Mammary epithelial cell (primary cell): ENCODE measurements at regions not wholly inside any gene's neighbourhood (a gene's known extent, or its start where the extent isn't known, plus 50 kb on each side); places are given as distances from the start of the nearest gene placed in this dataset.

Experiments
- EZH2 ChIP-seq: IDR thresholded peaks from 2 replicates; pipeline ENCODE4 v1.6.1; 2012; ENCODE audit warnings: low read length, inconsistent platforms, borderline replicate concordance
- TF ChIP-seq, protein P1 (sequence below), 2 donors: IDR thresholded peaks in 1 of 2; conservative IDR thresholded peaks in 1 of 2; 2 replicates each; pipeline ENCODE4 v1.5.1; 2011 to 2012; ENCODE audit warnings: inconsistent platforms in 2 of 2, low read length in 2 of 2, mild to moderate bottlenecking in 2 of 2, control low read depth in 1 of 2, low read depth in 1 of 2; ENCODE audit not compliant: insufficient read depth in 1 of 2; ENCODE audit errors: extremely low read depth in 1 of 2

DNA sequence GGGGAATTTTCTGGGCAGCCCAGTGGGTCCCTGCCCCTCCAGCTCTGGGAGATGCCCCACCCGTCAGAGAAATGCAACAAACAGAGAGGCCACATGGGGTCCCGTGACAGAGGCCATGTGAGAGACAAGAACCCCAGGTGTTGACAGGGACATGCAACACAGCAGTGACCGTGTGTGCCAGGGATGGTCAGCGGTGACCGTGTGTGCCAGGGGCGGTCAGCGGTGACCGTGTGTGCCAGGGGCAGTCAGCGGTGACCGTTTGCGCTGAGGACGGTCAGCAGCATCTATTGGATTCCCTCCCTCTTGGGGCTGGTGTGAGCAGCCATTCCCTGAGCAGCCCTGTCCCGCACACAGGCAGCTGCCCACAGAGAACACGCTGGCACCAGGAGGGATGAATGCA is 146.6 kb upstream of the OTOS start:
- TF ChIP-seq, protein P1, sequence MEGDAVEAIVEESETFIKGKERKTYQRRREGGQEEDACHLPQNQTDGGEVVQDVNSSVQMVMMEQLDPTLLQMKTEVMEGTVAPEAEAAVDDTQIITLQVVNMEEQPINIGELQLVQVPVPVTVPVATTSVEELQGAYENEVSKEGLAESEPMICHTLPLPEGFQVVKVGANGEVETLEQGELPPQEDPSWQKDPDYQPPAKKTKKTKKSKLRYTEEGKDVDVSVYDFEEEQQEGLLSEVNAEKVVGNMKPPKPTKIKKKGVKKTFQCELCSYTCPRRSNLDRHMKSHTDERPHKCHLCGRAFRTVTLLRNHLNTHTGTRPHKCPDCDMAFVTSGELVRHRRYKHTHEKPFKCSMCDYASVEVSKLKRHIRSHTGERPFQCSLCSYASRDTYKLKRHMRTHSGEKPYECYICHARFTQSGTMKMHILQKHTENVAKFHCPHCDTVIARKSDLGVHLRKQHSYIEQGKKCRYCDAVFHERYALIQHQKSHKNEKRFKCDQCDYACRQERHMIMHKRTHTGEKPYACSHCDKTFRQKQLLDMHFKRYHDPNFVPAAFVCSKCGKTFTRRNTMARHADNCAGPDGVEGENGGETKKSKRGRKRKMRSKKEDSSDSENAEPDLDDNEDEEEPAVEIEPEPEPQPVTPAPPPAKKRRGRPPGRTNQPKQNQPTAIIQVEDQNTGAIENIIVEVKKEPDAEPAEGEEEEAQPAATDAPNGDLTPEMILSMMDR (conservative IDR thresholded peaks at IDR 0.05 in 1 of 2, IDR thresholded peaks at IDR 0.05 in 1 of 2; ENCODE audit: extremely low read depth in 1 of 2, insufficient read depth in 1 of 2, low read depth in 1 of 2, low read length in 2 of 2) = no peak
- TF ChIP-seq EZH2 = no peak
